SIG-M5 treated with dmso at 0.1 percent for 504 hours (cell line): ENCODE measurements at regions not wholly inside any gene's neighbourhood (a gene's known extent, or its start where the extent isn't known, plus 50 kb on each side); places are given as distances from the start of the nearest gene placed in this dataset.

Source experiments
- DNase-seq: peaks from one replicate; lab custom pipeline; 2025; ENCODE audit not compliant: unreplicated experiment; lab: John Stamatoyannopoulos, UW

- DNase-seq = no peak
These were observed 1539.8 kb upstream of the PIK3C3 start for GRCh38 chr18:40415176-40415791.

- no peak for DNase-seq
These were observed 1540.8 kb upstream of the PIK3C3 start for GRCh38 chr18:40414155-40414754.

- no peak for DNase-seq
These were observed 1541.9 kb upstream of the PIK3C3 start for GRCh38 chr18:40413160-40413559.

- no peak for DNase-seq
These were observed 1542.6 kb upstream of the PIK3C3 start for GRCh38 chr18:40412410-40412809.

GRCh38 chr18:40407909-40408308, 1547.1 kb upstream of the PIK3C3 start:
- no peak for DNase-seq

- no peak for DNase-seq
These were observed 1550.8 kb upstream of the PIK3C3 start for GRCh38 chr18:40404284-40404683.

- DNase-seq = no peak
These were observed 1553.0 kb upstream of the PIK3C3 start for GRCh38 chr18:40402052-40402451.

GRCh38 chr18:40388121-40388520, 1566.9 kb upstream of the PIK3C3 start:
- DNase-seq = no peak

- DNase-seq = no peak
These were observed 1567.8 kb upstream of the PIK3C3 start for GRCh38 chr18:40387130-40387787.

GRCh38 chr18:40382197-40382596, 1572.8 kb upstream of the PIK3C3 start:
- no peak for DNase-seq

GRCh38 chr18:40380686-40381439, 1574.2 kb upstream of the PIK3C3 start:
- DNase-seq = no peak

- no peak for DNase-seq
These were observed 1579.2 kb upstream of the PIK3C3 start for GRCh38 chr18:40375837-40376236.

GRCh38 chr18:40371673-40372072, 1583.4 kb upstream of the PIK3C3 start:
- no peak for DNase-seq

- no peak for DNase-seq
These were observed 1587.5 kb upstream of the PIK3C3 start for GRCh38 chr18:40367576-40367975.

- DNase-seq = no peak
These were observed 1588.5 kb upstream of the PIK3C3 start for GRCh38 chr18:40366521-40366920.

GRCh38 chr18:40365526-40365925, 1589.5 kb upstream of the PIK3C3 start:
- DNase-seq = no peak

GRCh38 chr18:40360558-40360957, 1594.5 kb upstream of the PIK3C3 start:
- no peak for DNase-seq

GRCh38 chr18:40357536-40357935, 1597.5 kb upstream of the PIK3C3 start:
- DNase-seq = no peak

GRCh38 chr18:40356168-40356567, 1598.9 kb upstream of the PIK3C3 start:
- no peak for DNase-seq

- DNase-seq = no peak
These were observed 1599.3 kb upstream of the PIK3C3 start for GRCh38 chr18:40355726-40356125.

GRCh38 chr18:40348196-40348595, 1606.8 kb upstream of the PIK3C3 start:
- no peak for DNase-seq

- no peak for DNase-seq
These were observed 1607.8 kb upstream of the PIK3C3 start for GRCh38 chr18:40347261-40347660.
